ENCODE measurements at regions not wholly inside any gene's neighbourhood (a gene's known extent, or its start where the extent isn't known, plus 50 kb on each side); places are given as distances from the start of the nearest gene placed in this dataset.

DNA sequence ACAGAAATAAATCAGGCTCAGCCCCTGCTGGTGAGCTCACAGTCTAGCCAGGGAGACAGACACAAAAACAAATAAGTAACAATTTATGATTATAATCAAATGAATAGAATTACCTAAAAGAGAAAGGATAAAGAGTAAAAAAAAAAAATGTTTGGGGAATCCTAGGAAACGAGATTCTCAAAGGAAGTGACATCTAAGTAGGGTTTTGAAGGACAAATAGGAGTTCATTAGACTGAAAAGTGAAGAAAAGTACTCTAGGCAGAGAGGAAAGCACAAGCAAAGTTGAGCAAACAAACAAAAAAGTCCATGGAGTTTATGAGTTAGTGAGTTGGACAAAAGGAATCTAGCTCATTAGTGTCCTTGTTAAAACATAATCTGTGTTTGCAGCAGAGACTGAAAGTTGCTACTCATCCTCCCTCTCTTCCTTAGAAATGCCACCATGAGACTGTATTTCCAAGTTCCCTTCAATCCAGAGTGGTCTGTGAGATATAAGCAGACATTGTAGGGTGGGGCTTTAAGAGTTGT lies 145.6 kb downstream of the SPATA18 start (continued):
- TF ChIP-seq, protein P1, sequence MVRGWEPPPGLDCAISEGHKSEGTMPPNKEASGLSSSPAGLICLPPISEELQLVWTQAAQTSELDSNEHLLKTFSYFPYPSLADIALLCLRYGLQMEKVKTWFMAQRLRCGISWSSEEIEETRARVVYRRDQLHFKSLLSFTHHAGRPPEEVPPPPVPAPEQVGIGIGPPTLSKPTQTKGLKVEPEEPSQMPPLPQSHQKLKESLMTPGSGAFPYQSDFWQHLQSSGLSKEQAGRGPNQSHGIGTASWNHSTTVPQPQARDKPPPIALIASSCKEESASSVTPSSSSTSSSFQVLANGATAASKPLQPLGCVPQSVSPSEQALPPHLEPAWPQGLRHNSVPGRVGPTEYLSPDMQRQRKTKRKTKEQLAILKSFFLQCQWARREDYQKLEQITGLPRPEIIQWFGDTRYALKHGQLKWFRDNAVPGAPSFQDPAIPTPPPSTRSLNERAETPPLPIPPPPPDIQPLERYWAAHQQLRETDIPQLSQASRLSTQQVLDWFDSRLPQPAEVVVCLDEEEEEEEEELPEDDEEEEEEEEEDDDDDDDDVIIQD (CRISPR knock-in tag; IDR thresholded peaks at IDR 0.05) = no peak
- TF ChIP-seq DNMT1 (IDR thresholded peaks at IDR 0.05) (no peak), ELF2 (CRISPR knock-in tag; IDR thresholded peaks at IDR 0.05) (no peak), RBM14 (IDR thresholded peaks at IDR 0.05; ENCODE audit: borderline replicate concordance, insufficient read depth, low read depth, low read length) (no peak), ZNF239 (CRISPR knock-in tag; IDR thresholded peaks at IDR 0.05) (no peak), JUN (IDR thresholded peaks at IDR 0.05; ENCODE audit: borderline replicate concordance, low read depth, low read length) (no peak), JUN (CRISPR knock-in tag; IDR thresholded peaks at IDR 0.05; ENCODE audit: borderline replicate concordance) (no peak), CBX3 (IDR thresholded peaks at IDR 0.05; ENCODE audit: borderline replicate concordance in 1 of 2, low read length in 2 of 2) (no peak), POU5F1 (IDR thresholded peaks at IDR 0.05; ENCODE audit: borderline replicate concordance, low read depth, low read length, partially characterized antibody) (no peak), HDAC2 (IDR thresholded peaks at IDR 0.05) (no peak), KLF10 (CRISPR knock-in tag; IDR thresholded peaks at IDR 0.05) (no peak)
- TF ChIP-seq, protein P2, sequence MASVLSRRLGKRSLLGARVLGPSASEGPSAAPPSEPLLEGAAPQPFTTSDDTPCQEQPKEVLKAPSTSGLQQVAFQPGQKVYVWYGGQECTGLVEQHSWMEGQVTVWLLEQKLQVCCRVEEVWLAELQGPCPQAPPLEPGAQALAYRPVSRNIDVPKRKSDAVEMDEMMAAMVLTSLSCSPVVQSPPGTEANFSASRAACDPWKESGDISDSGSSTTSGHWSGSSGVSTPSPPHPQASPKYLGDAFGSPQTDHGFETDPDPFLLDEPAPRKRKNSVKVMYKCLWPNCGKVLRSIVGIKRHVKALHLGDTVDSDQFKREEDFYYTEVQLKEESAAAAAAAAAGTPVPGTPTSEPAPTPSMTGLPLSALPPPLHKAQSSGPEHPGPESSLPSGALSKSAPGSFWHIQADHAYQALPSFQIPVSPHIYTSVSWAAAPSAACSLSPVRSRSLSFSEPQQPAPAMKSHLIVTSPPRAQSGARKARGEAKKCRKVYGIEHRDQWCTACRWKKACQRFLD (CRISPR knock-in tag; IDR thresholded peaks at IDR 0.05) = no peak
- TF ChIP-seq, protein P3, sequence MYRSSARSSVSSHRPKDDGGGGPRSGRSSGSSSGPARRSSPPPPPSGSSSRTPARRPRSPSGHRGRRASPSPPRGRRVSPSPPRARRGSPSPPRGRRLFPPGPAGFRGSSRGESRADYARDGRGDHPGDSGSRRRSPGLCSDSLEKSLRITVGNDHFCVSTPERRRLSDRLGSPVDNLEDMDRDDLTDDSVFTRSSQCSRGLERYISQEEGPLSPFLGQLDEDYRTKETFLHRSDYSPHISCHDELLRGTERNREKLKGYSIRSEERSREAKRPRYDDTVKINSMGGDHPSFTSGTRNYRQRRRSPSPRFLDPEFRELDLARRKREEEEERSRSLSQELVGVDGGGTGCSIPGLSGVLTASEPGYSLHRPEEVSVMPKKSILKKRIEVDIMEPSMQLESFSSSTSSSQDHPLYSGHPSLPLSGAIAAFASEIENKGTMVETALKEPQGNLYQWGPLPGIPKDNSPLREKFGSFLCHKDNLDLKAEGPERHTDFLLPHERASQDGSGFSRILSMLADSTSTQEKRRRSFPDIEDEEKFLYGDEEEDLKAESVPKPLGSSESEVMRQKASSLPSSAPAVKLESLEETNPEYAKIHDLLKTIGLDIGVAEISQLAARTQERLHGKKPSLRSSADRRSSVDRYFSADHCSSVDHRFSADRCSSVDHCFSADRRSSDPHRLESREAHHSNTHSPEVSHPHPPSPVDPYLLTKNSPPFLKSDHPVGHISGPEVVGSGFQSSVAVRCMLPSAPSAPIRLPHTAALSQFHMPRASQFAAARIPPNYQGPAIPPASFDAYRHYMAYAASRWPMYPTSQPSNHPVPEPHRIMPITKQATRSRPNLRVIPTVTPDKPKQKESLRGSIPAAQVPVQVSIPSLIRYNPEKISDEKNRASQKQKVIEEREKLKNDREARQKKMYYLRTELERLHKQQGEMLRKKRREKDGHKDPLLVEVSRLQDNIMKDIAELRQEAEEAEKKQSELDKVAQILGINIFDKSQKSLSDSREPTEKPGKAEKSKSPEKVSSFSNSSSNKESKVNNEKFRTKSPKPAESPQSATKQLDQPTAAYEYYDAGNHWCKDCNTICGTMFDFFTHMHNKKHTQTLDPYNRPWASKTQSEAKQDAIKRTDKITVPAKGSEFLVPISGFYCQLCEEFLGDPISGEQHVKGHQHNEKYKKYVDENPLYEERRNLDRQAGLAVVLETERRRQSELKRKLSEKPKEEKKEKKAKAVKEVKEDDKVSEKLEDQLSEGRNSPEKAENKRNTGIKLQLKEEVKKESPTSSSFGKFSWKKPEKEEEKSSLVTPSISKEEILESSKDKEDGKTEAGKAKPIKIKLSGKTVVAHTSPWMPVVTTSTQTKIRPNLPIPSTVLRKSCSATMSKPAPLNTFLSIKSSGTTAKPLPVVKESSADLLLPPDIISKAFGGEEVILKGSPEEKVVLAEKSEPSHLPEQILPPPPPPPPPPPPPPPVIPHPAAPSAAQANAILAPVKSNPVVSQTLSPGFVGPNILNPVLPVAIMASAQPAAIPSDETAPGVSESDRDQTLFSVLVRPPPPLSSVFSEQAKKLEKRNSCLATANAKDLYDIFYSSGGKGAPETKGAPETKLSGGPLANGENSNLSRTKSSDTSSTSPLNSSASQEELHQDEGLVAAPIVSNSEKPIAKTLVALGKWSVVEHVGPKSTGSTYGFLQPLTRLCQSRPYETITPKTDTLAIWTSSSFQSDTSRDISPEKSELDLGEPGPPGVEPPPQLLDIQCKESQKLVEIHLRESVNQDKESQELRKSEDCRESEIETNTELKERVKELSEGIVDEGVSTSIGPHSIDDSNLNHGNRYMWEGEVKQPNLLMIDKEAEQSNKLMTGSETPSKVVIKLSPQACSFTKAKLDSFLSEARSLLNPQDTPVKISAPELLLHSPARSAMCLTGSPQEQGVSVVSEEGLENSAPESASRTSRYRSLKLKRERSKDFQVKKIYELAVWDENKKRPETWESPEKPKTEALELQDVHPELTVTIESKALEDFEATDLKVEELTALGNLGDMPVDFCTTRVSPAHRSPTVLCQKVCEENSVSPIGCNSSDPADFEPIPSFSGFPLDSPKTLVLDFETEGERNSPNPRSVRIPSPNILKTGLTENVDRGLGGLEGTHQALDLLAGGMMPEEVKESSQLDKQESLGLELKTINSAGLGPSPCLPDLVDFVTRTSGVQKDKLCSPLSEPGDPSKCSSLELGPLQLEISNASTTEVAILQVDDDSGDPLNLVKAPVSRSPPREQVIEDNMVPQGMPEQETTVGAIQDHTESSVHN (IDR thresholded peaks at IDR 0.05; ENCODE audit: borderline replicate concordance in 1 of 2, low read depth in 1 of 2) = no peak
